A673 (cell line): ENCODE measurements at regions not wholly inside any gene's neighbourhood (a gene's known extent, or its start where the extent isn't known, plus 50 kb on each side); places are given as distances from the start of the nearest gene placed in this dataset.

Experiments used
- CTCF ChIP-seq: fragments of 300-800, 200-600 bp; sonication (generic); conservative IDR thresholded peaks from 2 replicates; pipeline ENCODE4 v1.5.1; 2017; ENCODE audit warnings: low read depth, mild to moderate bottlenecking, antibody characterized with exemption, low read length, moderate library complexity, mixed read lengths
- EZH2 ChIP-seq: fragments of 200-600 bp; sonication (generic); IDR thresholded peaks from 2 replicates; pipeline ENCODE4 v1.6.1; 2017; ENCODE audit warnings: borderline replicate concordance, low read depth, mild to moderate bottlenecking, mixed read lengths, antibody characterized with exemption, low read length; ENCODE audit not compliant: poor library complexity, severe bottlenecking

- no peak for TF ChIP-seq CTCF
- no peak for TF ChIP-seq EZH2
Observed at GRCh38 chr12:87323369-87323768, 705.8 kb downstream of the C12orf50 start.
